H1 (cell line): ENCODE measurements at regions not wholly inside any gene's neighbourhood (a gene's known extent, or its start where the extent isn't known, plus 50 kb on each side); places are given as distances from the start of the nearest gene placed in this dataset.

Source experiments
- CTCF ChIA-PET: fragments of 300-600 bp; sonication (Branson Sonifier 250); formaldehyde crosslinking; loops from one replicate; lab custom pipeline; 2021; ENCODE audit not compliant: partially characterized antibody; lab: Charles Lee
- POLR2A ChIA-PET: fragments of 300-600 bp; sonication (Branson Sonifier 250); formaldehyde crosslinking; loops from one replicate; lab custom pipeline; 2021; ENCODE audit warnings: inconsistent platforms; ENCODE audit not compliant: partially characterized antibody; lab: Charles Lee
- DNase-seq, 2 experiments: peaks; one replicate each; pipeline versions ENCODE4 v3.0.0 to v3.0.0-alpha.2; 2010 to 2022; ENCODE audit warnings: low spot score in 2 of 2, low read depth in 1 of 2, mixed read lengths in 1 of 2
- FAIRE-seq: peaks from 2 replicates; lab custom pipeline; 2011; peaks lifted over from hg19 to GRCh38; lab: Jason Lieb, UNC
- H2AFZ ChIP-seq: 2 replicates; pipeline ENCODE4 v1.8.1; 2012; ENCODE audit warnings: low read length, inconsistent platforms
- H2AK5ac ChIP-seq: 2 replicates; pipeline ENCODE4 v1.6.1; 2013; ENCODE audit warnings: low read depth, low read length
- H2BK120ac ChIP-seq: replicated peaks from 2 replicates; pipeline ENCODE3; 2013; ENCODE audit warnings: low read depth, low read length, inconsistent platforms
- H2BK12ac ChIP-seq: 2 replicates; pipeline ENCODE4 v1.6.1; 2013; ENCODE audit warnings: low read depth, low read length
- H2BK15ac ChIP-seq: 2 replicates; pipeline ENCODE4 v1.6.1; 2013; ENCODE audit warnings: low read length
- H2BK20ac ChIP-seq: 2 replicates; pipeline ENCODE4 v1.6.1; 2013; ENCODE audit warnings: low read length
- H2BK5ac ChIP-seq: 2 replicates; pipeline ENCODE4 v1.6.1; 2013; ENCODE audit warnings: low read depth, low read length
- H3K14ac ChIP-seq: 2 replicates; pipeline ENCODE4 v1.6.1; 2013; ENCODE audit warnings: inconsistent platforms; ENCODE audit not compliant: insufficient read length
- H3K18ac ChIP-seq: 2 replicates; pipeline ENCODE4 v1.6.1; 2013; ENCODE audit warnings: low read length; ENCODE audit errors: extremely low read depth
- H3K23ac ChIP-seq: 2 replicates; pipeline ENCODE4 v1.6.1; 2013; ENCODE audit warnings: inconsistent platforms; ENCODE audit not compliant: insufficient read length
- H3K23me2 ChIP-seq: 2 replicates; pipeline ENCODE4 v1.6.1; 2013; ENCODE audit warnings: low read depth, low read length
- H3K27ac ChIP-seq: 2 replicates; pipeline ENCODE4 v1.6.1; 2011; ENCODE audit warnings: low read depth, low read length, inconsistent platforms
- H3K27me3 ChIP-seq, 4 experiments: replicated peaks in 1 of 4; 1 replicate in 1 of 4; 2 replicates in 3 of 4; pipeline versions ENCODE4 v1.6.1 to v1.8.1; 2011 to 2013; ENCODE audit warnings: low read length in 3 of 4, mild to moderate bottlenecking in 3 of 4, inconsistent platforms in 2 of 4, mixed read lengths in 2 of 4, moderate library complexity in 1 of 4; ENCODE audit not compliant: control insufficient read depth in 3 of 4, insufficient read depth in 3 of 4; ENCODE audit errors: extremely low read depth in 1 of 4
- H3K36me3 ChIP-seq, 4 experiments: 2 replicates each; pipeline versions ENCODE4 v1.6.1 to v1.8.1; 2011 to 2013; ENCODE audit warnings: mild to moderate bottlenecking in 4 of 4, low read length in 3 of 4, moderate library complexity in 2 of 4, control low read depth in 1 of 4, inconsistent platforms in 1 of 4; ENCODE audit not compliant: insufficient read depth in 4 of 4, control insufficient read depth in 2 of 4
- H3K4ac ChIP-seq: replicated peaks from 2 replicates; pipeline ENCODE3; 2013; ENCODE audit warnings: low read length, low read depth, mixed read lengths, inconsistent platforms; ENCODE audit not compliant: insufficient read length
- H3K4me1 ChIP-seq, 4 experiments: replicated peaks in 1 of 4; 1 replicate in 1 of 4; 2 replicates in 3 of 4; pipeline versions ENCODE4 v1.6.1 to v1.8.1; 2011 to 2013; ENCODE audit warnings: low read length in 3 of 4, inconsistent platforms in 2 of 4, mixed read lengths in 1 of 4; ENCODE audit not compliant: insufficient read depth in 4 of 4, control insufficient read depth in 3 of 4
- H3K4me2 ChIP-seq, 2 experiments: 2 replicates each; pipeline versions ENCODE4 v1.6.1 to v1.8.1; 2011 to 2013; ENCODE audit warnings: low read depth in 2 of 2, low read length in 2 of 2, control low read depth in 1 of 2, inconsistent platforms in 1 of 2, mild to moderate bottlenecking in 1 of 2; ENCODE audit not compliant: insufficient read depth in 1 of 2
- H3K4me3 ChIP-seq, 4 experiments: fragments of 200-600, 300-600 bp in 1 of 4; sonication (generic), shearing (Covaris generic), sonication (Bioruptor Twin) in 1 of 4; 2 replicates each; pipeline versions ENCODE4 v1.5.1 to v1.8.1; 2011 to 2016; ENCODE audit warnings: low read length in 4 of 4, low read depth in 3 of 4, control low read depth in 2 of 4, inconsistent platforms in 2 of 4, mild to moderate bottlenecking in 2 of 4, mixed read lengths in 1 of 4, moderate library complexity in 1 of 4; ENCODE audit not compliant: insufficient read depth in 2 of 4; ENCODE audit errors: extremely low read depth in 1 of 4
- H3K56ac ChIP-seq: replicated peaks from 2 replicates; pipeline ENCODE3; 2013; ENCODE audit warnings: low read depth, mild to moderate bottlenecking, mixed read lengths, low read length, inconsistent platforms; ENCODE audit not compliant: insufficient read length
- H3K79me1 ChIP-seq: 2 replicates; pipeline ENCODE4 v1.6.1; 2013; ENCODE audit warnings: low read depth, low read length, control low read depth
- H3K79me2 ChIP-seq, 2 experiments: 2 replicates each; pipeline versions ENCODE4 v1.6.1 to v1.8.1; 2012 to 2013; ENCODE audit warnings: low read length in 2 of 2, mild to moderate bottlenecking in 2 of 2, inconsistent platforms in 1 of 2; ENCODE audit not compliant: insufficient read depth in 2 of 2, control insufficient read depth in 1 of 2
- H3K9ac ChIP-seq, 4 experiments: replicated peaks in 1 of 4; 1 replicate in 1 of 4; 2 replicates in 3 of 4; pipeline versions ENCODE4 v1.6.1 to v1.8.1; 2011 to 2013; ENCODE audit warnings: low read depth in 3 of 4, low read length in 3 of 4, control low read depth in 2 of 4, mild to moderate bottlenecking in 2 of 4, moderate library complexity in 2 of 4, inconsistent platforms in 1 of 4; ENCODE audit errors: extremely low read depth in 1 of 4
- H3K9me3 ChIP-seq, 2 experiments: 2 replicates each; pipeline versions ENCODE4 v1.6.1 to v1.8.1; 2012 to 2013; ENCODE audit warnings: mild to moderate bottlenecking in 2 of 2, moderate library complexity in 2 of 2, control low read depth in 1 of 2, inconsistent platforms in 1 of 2, low read depth in 1 of 2, low read length in 1 of 2, mixed read lengths in 1 of 2; ENCODE audit not compliant: insufficient read depth in 2 of 2
- H4K20me1 ChIP-seq, 2 experiments: replicated peaks in 1 of 2; 2 replicates each; pipeline versions ENCODE3 to v1.8.1; 2011 to 2013; ENCODE audit warnings: inconsistent platforms in 2 of 2, low read length in 2 of 2, mild to moderate bottlenecking in 1 of 2; ENCODE audit not compliant: insufficient read depth in 2 of 2, control insufficient read depth in 1 of 2
- H4K5ac ChIP-seq: 2 replicates; pipeline ENCODE4 v1.6.1; 2013; ENCODE audit warnings: low read length, low read depth, mixed read lengths, inconsistent platforms; ENCODE audit not compliant: insufficient read length
- H4K8ac ChIP-seq: 2 replicates; pipeline ENCODE4 v1.8.0; 2013; ENCODE audit warnings: mild to moderate bottlenecking, moderate library complexity, low read length, inconsistent platforms; ENCODE audit not compliant: insufficient read depth; ENCODE audit errors: extremely low read depth
- H4K91ac ChIP-seq: replicated peaks from 2 replicates; pipeline ENCODE3; 2013; ENCODE audit warnings: low read length, mixed read lengths, inconsistent platforms; ENCODE audit not compliant: insufficient read length
- BCL11A ChIP-seq, 2 experiments: IDR thresholded peaks; one replicate each; pipeline ENCODE4 v1.6.1; 2011; ENCODE audit warnings: low read depth in 2 of 2, low read length in 2 of 2, mild to moderate bottlenecking in 2 of 2
- EP300 ChIP-seq, 2 experiments: IDR thresholded peaks; 1 replicate in 1 of 2; 2 replicates in 1 of 2; pipeline ENCODE4 v1.6.1; 2011 to 2012; ENCODE audit warnings: low read depth in 2 of 2, low read length in 2 of 2, mild to moderate bottlenecking in 2 of 2, borderline replicate concordance in 1 of 2, inconsistent platforms in 1 of 2, moderate library complexity in 1 of 2
- KDM5A ChIP-seq: fragments of 200-600 bp; IDR thresholded peaks from 2 replicates; pipeline ENCODE4 v1.7.1; 2012; ENCODE audit warnings: mild to moderate bottlenecking, low read length, inconsistent platforms, mixed read lengths
- MAFK ChIP-seq: IDR thresholded peaks from 2 replicates; pipeline ENCODE4 v1.6.1; 2012; ENCODE audit warnings: low read depth, mild to moderate bottlenecking, improper control_type of control experiment, low read length
- PHF8 ChIP-seq: fragments of 200-600 bp; sonication (generic); conservative IDR thresholded peaks from 2 replicates; pipeline ENCODE4 v1.7.1; 2012; ENCODE audit warnings: low read depth, mild to moderate bottlenecking, inconsistent platforms, low read length, moderate library complexity
- RAD21 ChIP-seq, 2 experiments: IDR thresholded peaks in 1 of 2; conservative IDR thresholded peaks in 1 of 2; 2 replicates each; pipeline ENCODE4 v1.6.1; 2011; ENCODE audit warnings: low read depth in 2 of 2, low read length in 2 of 2, improper control_type of control experiment in 1 of 2, inconsistent platforms in 1 of 2, mild to moderate bottlenecking in 1 of 2, moderate library complexity in 1 of 2
- SAP30 ChIP-seq: fragments of 300-600 bp; sonication (generic); IDR thresholded peaks from 2 replicates; pipeline ENCODE4 v1.7.1; 2012; ENCODE audit warnings: low read length, moderate library complexity, mild to moderate bottlenecking, inconsistent platforms; ENCODE audit not compliant: insufficient read depth, insufficient replicate concordance
- SIX5 ChIP-seq: IDR thresholded peaks from 2 replicates; pipeline ENCODE4 v1.6.1; 2011; ENCODE audit warnings: mild to moderate bottlenecking, low read depth, low read length
- SP4 ChIP-seq: IDR thresholded peaks from 2 replicates; pipeline ENCODE4 v1.6.1; 2012; ENCODE audit warnings: low read length, inconsistent platforms
- TBP ChIP-seq: IDR thresholded peaks from 2 replicates; pipeline ENCODE4 v1.6.1; 2011; ENCODE audit warnings: low read depth, low read length, improper control_type of control experiment
- TCF12 ChIP-seq: IDR thresholded peaks from 2 replicates; pipeline ENCODE4 v1.6.1; 2011; ENCODE audit warnings: low read depth, mild to moderate bottlenecking, low read length
- ZNF274 ChIP-seq: IDR thresholded peaks from 2 replicates; pipeline ENCODE4 v1.7.0; 2012; ENCODE audit warnings: low read length, borderline replicate concordance; ENCODE audit errors: extremely low read depth
- WGBS, 2 experiments: shearing (Covaris generic) in 1 of 2; methylation state at CpG; one replicate each; pipeline versions ENCODE4 v1.1.6 to v1.1.7; 2013 to 2015; ENCODE audit warnings: low lambda C conversion rate in 2 of 2, mixed read lengths in 2 of 2, inconsistent platforms in 1 of 2, low coverage in 1 of 2, missing lambda C conversion rate in 1 of 2; ENCODE audit not compliant: insufficient replicate concordance in 2 of 2, insufficient coverage in 1 of 2, insufficient read length in 1 of 2; ENCODE audit errors: extremely low coverage in 1 of 2, missing lambda C conversion rate in 1 of 2; 5-methylcytosine and 5-hydroxymethylcytosine counted together
- TF ChIP-seq, protein P1 (sequence below): IDR thresholded peaks from 2 replicates; pipeline ENCODE4 v1.6.1; 2012; ENCODE audit warnings: inconsistent platforms
- TF ChIP-seq, protein P2 (sequence below): IDR thresholded peaks from 2 replicates; pipeline ENCODE4 v1.6.1; 2012; ENCODE audit warnings: inconsistent platforms

DNA sequence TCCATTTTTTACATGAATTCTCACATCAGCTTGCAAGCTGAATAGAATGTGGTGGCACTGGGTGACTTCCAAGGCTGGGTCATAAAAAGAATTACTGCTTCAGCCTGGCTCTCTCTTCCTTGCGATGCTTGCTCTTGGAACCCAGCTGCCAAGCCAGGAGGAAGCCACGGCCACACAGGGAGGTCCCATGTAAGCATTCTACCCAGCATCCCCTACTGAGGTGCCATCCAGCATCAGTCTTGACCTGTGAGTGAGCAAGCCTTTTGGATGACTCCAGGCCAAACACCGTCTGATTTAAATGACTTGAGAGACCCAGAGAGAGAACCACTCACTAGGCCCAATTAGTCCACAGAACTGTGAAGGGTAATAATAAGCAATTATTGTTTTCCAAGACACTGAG is 750.3 kb upstream of the RAB6C start:
- CTCF ChIA-PET, result interaction anchor here (0.9 kb wide), 1 partner anchor 11 kb away, joined by 3 read pairs; no protein-coding TSS in a partner anchor
- no peak for FAIRE-seq
- WGBS, 2 experiments, result 60% methylated on average over 3 of the region's 3 CpGs; no CpG with 5 or more reads in 1 of the 2 experiments
- TF ChIP-seq, protein P1, sequence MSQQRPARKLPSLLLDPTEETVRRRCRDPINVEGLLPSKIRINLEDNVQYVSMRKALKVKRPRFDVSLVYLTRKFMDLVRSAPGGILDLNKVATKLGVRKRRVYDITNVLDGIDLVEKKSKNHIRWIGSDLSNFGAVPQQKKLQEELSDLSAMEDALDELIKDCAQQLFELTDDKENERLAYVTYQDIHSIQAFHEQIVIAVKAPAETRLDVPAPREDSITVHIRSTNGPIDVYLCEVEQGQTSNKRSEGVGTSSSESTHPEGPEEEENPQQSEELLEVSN, result no peak
- TF ChIP-seq KDM5A (no peak), TCF12 (no peak), TBP (no peak), ZNF274 (no peak), SP4 (no peak), BCL11A (IDR thresholded peaks at IDR 0.05; ENCODE audit: low read depth in 2 of 2, low read length in 2 of 2) (no peak), PHF8 (no peak), EP300 (IDR thresholded peaks at IDR 0.05; ENCODE audit: borderline replicate concordance in 1 of 2, low read depth in 2 of 2, low read length in 2 of 2) (no peak), RAD21 (IDR thresholded peaks at IDR 0.05 in 1 of 2, conservative IDR thresholded peaks at IDR 0.05 in 1 of 2; ENCODE audit: low read depth in 2 of 2, low read length in 2 of 2) (no peak), MAFK (no peak), SAP30 (no peak), SIX5 (no peak)
- TF ChIP-seq, protein P2, sequence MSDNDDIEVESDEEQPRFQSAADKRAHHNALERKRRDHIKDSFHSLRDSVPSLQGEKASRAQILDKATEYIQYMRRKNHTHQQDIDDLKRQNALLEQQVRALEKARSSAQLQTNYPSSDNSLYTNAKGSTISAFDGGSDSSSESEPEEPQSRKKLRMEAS, result no peak

More for the DNA sequence above, 750.3 kb upstream of the RAB6C start:
- no peaks in the 10 kb centered on the region for H3K79me2 ChIP-seq
- no peak overlapping the region for H2AK5ac ChIP-seq
- no peak overlapping the region for H3K27ac ChIP-seq
- POLR2A ChIA-PET, result no interaction called here
- H3K14ac ChIP-seq, result no peak overlapping the region
- H4K20me1 ChIP-seq, result no peaks in the 10 kb centered on the region
- H2AFZ ChIP-seq, result no peak overlapping the region
- H4K5ac ChIP-seq, result no peak overlapping the region
- no peak overlapping the region for H3K56ac ChIP-seq
- H4K91ac ChIP-seq, result no peak overlapping the region
- H3K27me3 ChIP-seq, result no peaks in the 10 kb centered on the region
- H3K4me2 ChIP-seq, result no peak overlapping the region
- H3K79me1 ChIP-seq, result no peaks in the 10 kb centered on the region
- no peak overlapping the region for H3K4me3 ChIP-seq
- no peak for DNase-seq
- no peaks in the 10 kb centered on the region for H3K4me1 ChIP-seq
- H2BK12ac ChIP-seq, result no peak overlapping the region
- no peak overlapping the region for H2BK20ac ChIP-seq
- H4K8ac ChIP-seq, result no peak overlapping the region
- H3K9me3 ChIP-seq, result no peaks in the 10 kb centered on the region
- no peak overlapping the region for H3K4ac ChIP-seq
- H2BK15ac ChIP-seq, result no peak overlapping the region
- no peak overlapping the region for H2BK5ac ChIP-seq
- H3K23me2 ChIP-seq, result no peaks in the 10 kb centered on the region
- H3K23ac ChIP-seq, result no peak overlapping the region
- no peak overlapping the region for H3K18ac ChIP-seq
- no peak overlapping the region for H2BK120ac ChIP-seq
- no peaks in the 10 kb centered on the region for H3K36me3 ChIP-seq
- no peak overlapping the region for H3K9ac ChIP-seq
